Fibroblast of lung (primary cell): ENCODE measurements at regions not wholly inside any gene's neighbourhood (a gene's known extent, or its start where the extent isn't known, plus 50 kb on each side); places are given as distances from the start of the nearest gene placed in this dataset.
"Not testable (repeated sequence)": the region's sequence is repeated elsewhere in the genome, so short reads cannot be mapped to it uniquely, and the experiment has no call there.

Experiments
- DNase-seq, 2 donors: peaks; one replicate each; pipeline versions ENCODE4 v3.0.0 to v3.0.0-alpha.2; 2010; ENCODE audit warnings: low read depth in 2 of 2
- H2AFZ ChIP-seq: 2 replicates; pipeline ENCODE4 v1.5.1; 2012; ENCODE audit warnings: low read length, control low read depth, inconsistent platforms
- H3K27ac ChIP-seq: 2 replicates; pipeline ENCODE4 v1.5.1; 2011; ENCODE audit warnings: low read length, control low read depth; ENCODE audit not compliant: insufficient read depth
- H3K27me3 ChIP-seq: 2 replicates; pipeline ENCODE4 v1.5.1; 2011; ENCODE audit warnings: mild to moderate bottlenecking, low read length; ENCODE audit not compliant: control insufficient read depth, insufficient read depth
- H3K36me3 ChIP-seq: 2 replicates; pipeline ENCODE4 v1.5.1; 2011; ENCODE audit warnings: low read length; ENCODE audit not compliant: control insufficient read depth, insufficient read depth
- H3K4me1 ChIP-seq: 2 replicates; pipeline ENCODE4 v1.5.1; 2011; ENCODE audit warnings: low read length; ENCODE audit not compliant: control insufficient read depth, insufficient read depth; ENCODE audit errors: extremely low read depth
- H3K4me2 ChIP-seq: 2 replicates; pipeline ENCODE4 v1.5.1; 2011; ENCODE audit warnings: low read length, control low read depth; ENCODE audit not compliant: insufficient read depth; ENCODE audit errors: extremely low read depth
- H3K4me3 ChIP-seq, 4 experiments: fragments of 200-600 bp in 1 of 4; sonication (generic) in 1 of 4; replicated peaks in 1 of 4; 2 replicates each; pipeline ENCODE4 v1.5.1; 2011 to 2016; ENCODE audit warnings: low read length in 4 of 4, low read depth in 3 of 4, mild to moderate bottlenecking in 3 of 4, control low read depth in 2 of 4, inconsistent platforms in 1 of 4, mixed read lengths in 1 of 4; ENCODE audit not compliant: insufficient read depth in 1 of 4; ENCODE audit errors: control extremely low read depth in 1 of 4
- H3K79me2 ChIP-seq: 2 replicates; pipeline ENCODE4 v1.5.1; 2012; ENCODE audit warnings: mild to moderate bottlenecking, low read length, inconsistent platforms; ENCODE audit not compliant: control insufficient read depth, insufficient read depth
- H3K9ac ChIP-seq: 2 replicates; pipeline ENCODE4 v1.5.1; 2011; ENCODE audit warnings: mild to moderate bottlenecking, low read length, control low read depth; ENCODE audit not compliant: insufficient read depth
- H3K9me3 ChIP-seq: 2 replicates; pipeline ENCODE4 v1.5.1; 2012; ENCODE audit warnings: low read depth, low read length; ENCODE audit not compliant: control insufficient read depth, insufficient read depth
- H4K20me1 ChIP-seq: 2 replicates; pipeline ENCODE4 v1.5.1; 2011; ENCODE audit warnings: low read length; ENCODE audit not compliant: control insufficient read depth, insufficient read depth; ENCODE audit errors: extremely low read depth
- CTCF ChIP-seq, 2 donors: IDR thresholded peaks in 1 of 2; conservative IDR thresholded peaks in 1 of 2; 1 replicate in 1 of 2; 2 replicates in 1 of 2; pipeline ENCODE4 v1.5.1; 2011 to 2012; ENCODE audit warnings: low read length in 2 of 2, control low read depth in 1 of 2, inconsistent platforms in 1 of 2, low read depth in 1 of 2, mild to moderate bottlenecking in 1 of 2
- EZH2 ChIP-seq: IDR thresholded peaks from 2 replicates; pipeline ENCODE4 v1.5.1; 2012; ENCODE audit warnings: low read length, control low read depth, mild to moderate bottlenecking; ENCODE audit errors: missing control alignments

- H2AFZ ChIP-seq, H4K20me1 ChIP-seq, H3K27ac ChIP-seq, H3K36me3 ChIP-seq, H3K4me3 ChIP-seq, H3K4me2 ChIP-seq, DNase-seq, H3K9ac ChIP-seq, H3K27me3 ChIP-seq, H3K4me1 ChIP-seq, H3K79me2 ChIP-seq, H3K9me3 ChIP-seq: not testable (repeated sequence)
- peak in 1 of 2 donors; percentile 7 for TF ChIP-seq CTCF (conservative IDR thresholded peaks at IDR 0.05 in 1 of 2, IDR thresholded peaks at IDR 0.05 in 1 of 2; ENCODE audit: low read depth in 1 of 2, low read length in 2 of 2)
These were observed 86.3 kb upstream of the CDK13 start for GRCh38 chr7:39863675-39864322.

GRCh38 chr7:39869888-39870522, 80.1 kb upstream of the CDK13 start:
- not testable (repeated sequence) for H3K4me1 ChIP-seq, H3K4me2 ChIP-seq, DNase-seq, H3K9ac ChIP-seq, H3K36me3 ChIP-seq, H3K27me3 ChIP-seq, H4K20me1 ChIP-seq, H3K9me3 ChIP-seq, H2AFZ ChIP-seq, H3K4me3 ChIP-seq, H3K27ac ChIP-seq, H3K79me2 ChIP-seq

GRCh38 chr7:39871610-39872009, 78.4 kb upstream of the CDK13 start:
- H3K36me3 ChIP-seq, H3K9me3 ChIP-seq, H4K20me1 ChIP-seq, H3K4me3 ChIP-seq, DNase-seq, H3K4me1 ChIP-seq, H3K27ac ChIP-seq, H3K4me2 ChIP-seq, H3K27me3 ChIP-seq, H3K9ac ChIP-seq, H3K79me2 ChIP-seq, H2AFZ ChIP-seq: not testable (repeated sequence)

- no peaks in the 10 kb centered on the region for H3K27me3 ChIP-seq
- no peaks in the 10 kb centered on the region for H4K20me1 ChIP-seq
- no peaks in the 10 kb centered on the region for H3K36me3 ChIP-seq
- no peaks in the 10 kb centered on the region for H3K79me2 ChIP-seq
- H3K9ac ChIP-seq, result no peak overlapping the region
- DNase-seq, result peak in 1 of 2 donors; percentile 51
- no peak overlapping the region for H2AFZ ChIP-seq
- H3K4me2 ChIP-seq, result no peak overlapping the region
- TF ChIP-seq EZH2, result no peak
- TF ChIP-seq CTCF (conservative IDR thresholded peaks at IDR 0.05 in 1 of 2, IDR thresholded peaks at IDR 0.05 in 1 of 2; ENCODE audit: low read depth in 1 of 2, low read length in 2 of 2), result no peak
- no peaks in the 10 kb centered on the region for H3K4me1 ChIP-seq
- no peaks in the 10 kb centered on the region for H3K9me3 ChIP-seq
- H3K4me3 ChIP-seq, result no peak overlapping the region
- H3K27ac ChIP-seq, result no peak overlapping the region
These were observed 69.5 kb upstream of the CDK13 start for GRCh38 chr7:39880556-39880955.
